CD14-positive monocyte (primary cell): ENCODE measurements at regions not wholly inside any gene's neighbourhood (a gene's known extent, or its start where the extent isn't known, plus 50 kb on each side); places are given as distances from the start of the nearest gene placed in this dataset.

ENCODE experiments used
- DNase-seq, 3 donors: peaks; one replicate each; pipeline ENCODE4 v3.0.0-alpha.2; 2011 to 2022
- H2AFZ ChIP-seq: 2 replicates; pipeline ENCODE4 v1.6.0; 2012; ENCODE audit warnings: mild to moderate bottlenecking, low read depth, low read length, inconsistent platforms; ENCODE audit not compliant: insufficient read depth, poor library complexity, severe bottlenecking
- H3K27ac ChIP-seq, 2 donors: 1 replicate in 1 of 2; 2 replicates in 1 of 2; pipeline ENCODE4 v1.5.1; 2012 to 2013; ENCODE audit warnings: low read length in 2 of 2, control low read depth in 1 of 2, inconsistent platforms in 1 of 2, low read depth in 1 of 2, mild to moderate bottlenecking in 1 of 2
- H3K27me3 ChIP-seq, 2 donors: one replicate each; pipeline versions ENCODE4 v1.6.0 to v1.6.1; 2011 to 2013; ENCODE audit warnings: low read length in 2 of 2; ENCODE audit not compliant: control insufficient read depth in 2 of 2, insufficient read depth in 2 of 2
- H3K36me3 ChIP-seq, 2 donors: replicated peaks in 1 of 2; 1 replicate in 1 of 2; 2 replicates in 1 of 2; pipeline versions ENCODE4 v1.5.1 to v1.6.1; 2012 to 2013; ENCODE audit warnings: low read length in 2 of 2, control low read depth in 1 of 2, inconsistent platforms in 1 of 2, mild to moderate bottlenecking in 1 of 2; ENCODE audit not compliant: insufficient read depth in 2 of 2, control insufficient read depth in 1 of 2
- H3K4me1 ChIP-seq, 2 donors: 1 replicate in 1 of 2; 2 replicates in 1 of 2; pipeline versions ENCODE4 v1.5.1 to v1.6.1; 2012 to 2013; ENCODE audit warnings: low read length in 2 of 2, control low read depth in 1 of 2, inconsistent platforms in 1 of 2, mild to moderate bottlenecking in 1 of 2, moderate library complexity in 1 of 2; ENCODE audit not compliant: insufficient read depth in 2 of 2, control insufficient read depth in 1 of 2
- H3K4me2 ChIP-seq: replicated peaks from 2 replicates; pipeline ENCODE3; 2012; ENCODE audit warnings: low read length, moderate library complexity, mild to moderate bottlenecking; ENCODE audit not compliant: poor library complexity, severe bottlenecking; ENCODE audit errors: extremely low read depth
- H3K4me3 ChIP-seq, 3 experiments: fragments of 200-600 bp in 1 of 3; sonication (generic) in 1 of 3; replicated peaks in 1 of 3; 1 replicate in 2 of 3; 2 replicates in 1 of 3; pipeline ENCODE4 v1.5.1; 2011 to 2013; ENCODE audit warnings: low read length in 3 of 3, mild to moderate bottlenecking in 3 of 3, control low read depth in 2 of 3, low read depth in 2 of 3, inconsistent platforms in 1 of 3, moderate library complexity in 1 of 3
- H3K79me2 ChIP-seq: 2 replicates; pipeline ENCODE4 v1.6.0; 2012; ENCODE audit warnings: mild to moderate bottlenecking, control low read depth, inconsistent platforms, low read length, moderate library complexity; ENCODE audit not compliant: insufficient read depth
- H3K9ac ChIP-seq: 2 replicates; pipeline ENCODE4 v1.6.0; 2017; ENCODE audit warnings: low read length, mild to moderate bottlenecking; ENCODE audit not compliant: insufficient read depth, poor library complexity, severe bottlenecking
- H3K9me3 ChIP-seq, 2 donors: replicated peaks in 1 of 2; 1 replicate in 1 of 2; 2 replicates in 1 of 2; pipeline versions ENCODE4 v1.5.1 to v1.6.1; 2012 to 2013; ENCODE audit warnings: low read length in 2 of 2, control low read depth in 1 of 2; ENCODE audit not compliant: control insufficient read depth in 1 of 2, insufficient read depth in 1 of 2
- H4K20me1 ChIP-seq: 2 replicates; pipeline ENCODE4 v1.6.0; 2012; ENCODE audit warnings: mild to moderate bottlenecking, low read length, control low read depth, moderate library complexity; ENCODE audit not compliant: insufficient read depth
- H3K27ac Mint-ChIP-seq, 7 donors: one replicate each; pipeline ENCODE4 v1.8.0; 2020; ENCODE audit warnings: mild to moderate bottlenecking in 7 of 7, mixed read lengths in 7 of 7, moderate library complexity in 6 of 7, inconsistent platforms in 2 of 7
- H3K27me3 Mint-ChIP-seq, 3 donors: one replicate each; pipeline ENCODE4 v1.8.0; 2021 to 2022; ENCODE audit warnings: low read depth in 3 of 3, mild to moderate bottlenecking in 3 of 3, mixed read lengths in 3 of 3, moderate library complexity in 3 of 3, inconsistent platforms in 1 of 3
- H3K36me3 Mint-ChIP-seq, 2 donors: one replicate each; pipeline ENCODE4 v1.8.0; 2020; ENCODE audit warnings: mixed read lengths in 2 of 2, inconsistent platforms in 1 of 2, mild to moderate bottlenecking in 1 of 2
- H3K4me1 Mint-ChIP-seq: one replicate; pipeline ENCODE4 v1.8.0; 2020; ENCODE audit warnings: mild to moderate bottlenecking, mixed read lengths
- H3K4me3 Mint-ChIP-seq, 2 donors: one replicate each; pipeline ENCODE4 v1.8.0; 2020; ENCODE audit warnings: mild to moderate bottlenecking in 2 of 2, mixed read lengths in 2 of 2, moderate library complexity in 1 of 2
- H3K9me3 Mint-ChIP-seq, 7 donors: one replicate each; pipeline ENCODE4 v1.8.0; 2020 to 2022; ENCODE audit warnings: mixed read lengths in 7 of 7, mild to moderate bottlenecking in 6 of 7, moderate library complexity in 6 of 7, inconsistent platforms in 2 of 7
- CTCF ChIP-seq: fragments of 200-600 bp; IDR thresholded peaks from one replicate; pipeline ENCODE4 v1.8.0; 2022; ENCODE audit warnings: antibody characterized with exemption, mild to moderate bottlenecking
- WGBS: methylation state at CpG from one replicate; pipeline ENCODE4 v1.1.5; 2013; ENCODE audit warnings: missing lambda C conversion rate; ENCODE audit not compliant: insufficient coverage; 5-methylcytosine and 5-hydroxymethylcytosine counted together
- intact Hi-C, 2 donors: fragments of 100-400 bp; cut with micrococcal nuclease; formaldehyde crosslinking; loops; one replicate each; pipeline versions ENCODE4 v1.15.0 to v1.15.1; 2023

DNA sequence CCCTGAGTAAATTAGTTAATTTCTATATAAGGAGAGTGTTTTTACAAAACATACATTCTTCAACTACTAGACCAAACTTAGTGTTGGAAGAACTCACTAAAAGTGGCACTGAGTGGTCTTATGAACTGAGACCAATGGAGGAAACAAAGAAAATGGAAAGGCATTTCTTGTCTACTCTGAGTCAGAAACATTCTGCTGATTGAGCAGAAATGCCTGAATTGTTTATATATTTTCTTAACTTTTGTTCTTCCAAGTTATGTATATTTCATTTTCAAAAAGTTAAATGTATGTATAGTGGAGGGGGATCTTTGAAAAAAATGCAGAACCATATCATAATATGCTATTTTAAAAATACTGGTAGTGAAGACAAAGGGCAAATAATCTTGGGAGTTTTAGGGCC, 320.7 kb downstream of the HGF start:
- Histone ChIP-seq H4K20me1 (no peaks in the 10 kb centered on the region), H3K9ac (no peak overlapping the region), H3K9me3 (no peaks in the 10 kb centered on the region), H3K4me2 (no peak overlapping the region), H3K36me3 (no peaks in the 10 kb centered on the region), H3K4me3 (no peak overlapping the region), H3K79me2 (no peaks in the 10 kb centered on the region), H3K27ac (no peak overlapping the region), H2AFZ (no peak overlapping the region), H3K4me1 (no peaks in the 10 kb centered on the region), H3K27me3 (no peaks in the 10 kb centered on the region)
- peaks cover 0 to 3% (median 0%) of the 10 kb centered on the region in 7 donors for H3K9me3 Mint-ChIP-seq
- no peak for DNase-seq
- no peak overlapping the region for H3K27ac Mint-ChIP-seq
- no peaks in the 10 kb centered on the region for H3K4me1 Mint-ChIP-seq
- H3K4me3 Mint-ChIP-seq = no peak overlapping the region
- H3K27me3 Mint-ChIP-seq = peaks cover 0 to 4% (median 3%) of the 10 kb centered on the region in 3 donors
- H3K36me3 Mint-ChIP-seq = no peaks in the 10 kb centered on the region
- intact Hi-C loops = no loop called here
- TF ChIP-seq CTCF = no peak

DNA sequence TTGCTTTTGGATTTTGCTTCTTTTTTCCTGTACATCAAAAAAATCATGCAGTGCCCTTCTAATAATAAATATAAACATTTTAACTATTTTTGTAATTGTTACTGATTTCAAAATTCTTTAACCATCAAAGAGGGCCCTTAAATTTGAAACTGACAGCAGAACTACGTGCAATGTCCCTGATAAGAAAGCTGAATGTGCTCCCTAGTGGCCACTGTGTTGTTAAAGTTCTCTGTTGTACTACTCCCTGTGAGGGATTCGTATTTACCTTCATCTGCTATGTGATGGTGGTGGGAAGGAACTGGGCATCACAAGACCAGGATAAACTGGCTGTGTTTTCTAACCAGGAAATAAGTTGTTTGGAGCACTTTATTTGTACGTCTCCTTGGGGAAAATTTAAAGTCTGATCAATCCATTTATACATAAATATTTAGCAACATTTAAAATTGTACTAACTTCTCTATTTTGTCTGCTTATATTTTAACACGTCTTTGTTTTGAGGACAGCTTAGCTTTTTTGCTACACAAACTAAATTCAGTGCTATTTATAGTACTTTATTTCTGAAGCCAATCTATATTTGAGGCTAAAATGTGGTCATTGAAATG, 322.4 kb downstream of the HGF start:
- Mint-ChIP-seq H3K9me3 (peaks cover 0 to 3% (median 0%) of the 10 kb centered on the region in 7 donors), H3K4me1 (no peaks in the 10 kb centered on the region), H3K27me3 (peaks cover 0 to 4% (median 3%) of the 10 kb centered on the region in 3 donors), H3K4me3 (no peak overlapping the region), H3K36me3 (no peaks in the 10 kb centered on the region), H3K27ac (no peak overlapping the region)
- Histone ChIP-seq H2AFZ (no peak overlapping the region), H3K9me3 (no peaks in the 10 kb centered on the region), H4K20me1 (no peaks in the 10 kb centered on the region), H3K4me2 (no peak overlapping the region), H3K9ac (no peak overlapping the region), H3K36me3 (no peaks in the 10 kb centered on the region), H3K4me1 (no peaks in the 10 kb centered on the region), H3K79me2 (no peaks in the 10 kb centered on the region), H3K27ac (no peak overlapping the region), H3K27me3 (no peaks in the 10 kb centered on the region), H3K4me3 (no peak overlapping the region)
- no peak for DNase-seq
- TF ChIP-seq CTCF = no peak
- no CpG with 5 or more reads among the region's 4 CpGs for WGBS
- intact Hi-C loops = no loop called here
